ENCODE measurements at regions not wholly inside any gene's neighbourhood (a gene's known extent, or its start where the extent isn't known, plus 50 kb on each side); places are given as distances from the start of the nearest gene placed in this dataset.
"Not testable (repeated sequence)": the region's sequence is repeated elsewhere in the genome, so short reads cannot be mapped to it uniquely, and the experiment has no call there.

DNA sequence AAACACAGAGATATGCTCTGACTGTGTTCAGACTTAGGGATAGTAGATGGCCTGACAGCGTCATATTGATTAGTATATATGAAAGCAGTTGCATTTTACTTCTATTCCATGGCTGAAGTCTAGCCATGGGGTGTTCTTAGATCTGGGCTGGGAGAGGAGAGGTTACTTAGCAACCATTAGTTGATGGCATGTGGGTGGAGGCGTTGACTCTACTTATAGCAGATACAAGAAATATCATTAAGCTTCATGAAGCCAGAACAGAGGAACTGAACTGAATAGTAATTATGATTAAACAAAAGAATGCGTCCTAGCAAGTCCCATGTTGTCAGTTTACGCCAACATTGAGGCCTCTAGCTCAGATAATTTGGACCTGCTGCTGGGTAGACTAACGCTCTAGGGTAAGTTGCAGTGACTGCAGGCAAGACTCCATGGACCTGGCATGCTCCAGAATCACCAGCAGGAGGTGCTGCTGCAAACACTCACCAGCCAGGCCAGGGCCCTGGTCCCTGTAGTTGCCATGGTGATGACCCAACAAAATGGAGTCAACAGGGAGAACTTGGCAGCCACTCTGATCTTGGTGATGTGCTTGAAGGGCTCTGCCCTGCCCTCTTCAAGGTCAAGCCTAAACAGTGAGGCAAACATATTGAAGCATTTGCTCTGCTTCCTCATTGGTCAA lies 477.3 kb downstream of the PREX1 start:
- no peak for DNase-seq

DNA sequence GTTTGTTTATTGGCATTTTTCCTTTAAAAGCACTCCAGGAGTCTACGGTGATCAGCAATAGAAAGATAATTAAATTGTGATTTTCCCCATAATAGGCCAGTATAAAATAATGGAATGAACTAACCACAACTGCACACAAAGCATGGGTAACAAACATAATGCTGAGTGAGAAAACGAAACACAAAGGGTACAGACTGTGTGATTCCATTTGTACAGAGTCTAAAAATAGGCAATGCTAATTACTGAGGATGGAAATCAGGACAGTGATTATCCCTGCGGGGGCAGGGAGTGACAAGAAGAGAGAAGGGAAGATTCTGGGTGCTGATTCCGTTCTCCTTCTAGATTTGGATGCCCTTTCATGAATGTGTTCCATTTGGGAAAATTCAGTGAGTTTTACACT lies 478.1 kb downstream of the PREX1 start:
- DNase-seq = no peak

GRCh38 chr20:48348022-48348421 lies 479.8 kb downstream of the PREX1 start:
- DNase-seq = no peak

DNA sequence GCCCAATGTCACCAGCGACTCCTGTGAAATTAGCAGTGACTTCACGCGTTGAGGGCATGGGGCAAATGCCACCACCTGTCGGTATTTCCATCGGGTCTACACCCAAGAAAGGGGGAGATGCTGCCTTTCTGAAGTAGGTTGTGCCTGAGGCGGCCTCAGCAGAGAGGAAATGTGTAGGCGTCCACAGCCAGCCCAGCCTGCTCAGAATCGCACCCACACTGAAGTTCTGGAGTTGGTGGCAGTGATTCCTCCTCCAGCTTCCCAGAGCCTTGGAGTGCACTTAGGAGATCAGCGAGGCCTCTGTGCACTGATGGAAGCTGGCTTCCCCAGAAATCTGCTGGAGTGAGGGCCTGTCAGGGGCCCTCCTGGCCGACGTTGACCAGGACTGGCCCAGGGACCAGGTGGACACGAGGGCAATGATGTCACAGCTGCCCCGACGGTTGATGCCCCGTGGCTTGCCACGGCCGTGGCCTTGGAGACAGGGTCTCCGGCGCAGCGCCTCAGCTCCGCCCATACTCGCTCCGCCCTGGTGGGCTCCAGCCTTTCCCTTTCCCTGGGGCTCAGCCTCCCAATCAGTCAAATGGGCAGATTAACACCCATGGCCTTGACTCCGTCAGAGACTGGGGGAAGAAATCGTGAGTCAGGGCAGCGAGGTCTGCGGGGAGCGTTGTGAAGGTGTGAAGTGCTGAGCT lies 484.8 kb downstream of the PREX1 start:
- DNase-seq = no peak

DNA sequence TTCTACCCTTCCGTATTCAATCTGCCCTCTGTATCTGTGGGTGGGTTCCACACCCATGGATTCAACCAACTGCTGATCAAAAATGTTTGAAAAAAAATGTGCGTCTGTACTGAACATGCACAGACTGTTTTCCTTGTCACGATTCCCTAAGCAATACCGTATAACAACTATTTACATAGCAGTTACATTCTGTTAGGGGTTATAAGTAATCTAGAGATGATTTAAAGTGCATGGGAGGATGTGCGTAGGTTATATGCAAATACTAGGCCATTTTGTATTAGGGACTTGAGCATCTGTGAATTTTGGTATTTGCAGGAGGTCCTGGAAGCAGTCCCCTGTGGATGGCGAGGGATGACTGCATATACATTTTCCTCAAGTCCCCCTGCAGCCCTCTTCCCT lies 486.9 kb downstream of the PREX1 start:
- no peak for DNase-seq

- no peak for DNase-seq
Measured at GRCh38 chr20:48339986-48340882, 487.6 kb downstream of the PREX1 start.

GRCh38 chr20:48339190-48339985 lies 488.4 kb downstream of the PREX1 start:
- DNase-seq = no peak

DNA sequence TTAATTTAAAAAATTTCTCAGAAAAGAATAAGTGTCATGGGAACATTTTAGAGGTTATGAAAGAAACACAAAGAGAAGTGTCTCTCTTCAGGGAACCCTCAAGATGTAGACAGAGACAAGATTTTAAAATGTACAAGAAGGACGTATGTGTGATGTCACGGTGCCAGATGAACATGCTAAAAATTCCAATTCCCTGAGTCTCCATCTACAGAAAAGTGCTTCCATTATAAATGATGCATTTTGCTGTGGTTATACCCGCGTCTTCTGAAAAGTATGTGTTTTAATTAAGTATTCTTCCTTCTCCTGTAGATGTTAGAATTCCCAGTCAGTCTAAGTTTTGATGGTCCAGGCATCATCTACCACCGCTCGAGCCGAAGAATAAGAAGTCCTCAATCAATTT lies 489.1 kb downstream of the PREX1 start:
- DNase-seq = no peak

- DNase-seq = no peak
Measured at GRCh38 chr20:48336597-48336996, 491.2 kb downstream of the PREX1 start.

GRCh38 chr20:48335308-48336050 lies 492.3 kb downstream of the PREX1 start:
- DNase-seq = no peak

DNA sequence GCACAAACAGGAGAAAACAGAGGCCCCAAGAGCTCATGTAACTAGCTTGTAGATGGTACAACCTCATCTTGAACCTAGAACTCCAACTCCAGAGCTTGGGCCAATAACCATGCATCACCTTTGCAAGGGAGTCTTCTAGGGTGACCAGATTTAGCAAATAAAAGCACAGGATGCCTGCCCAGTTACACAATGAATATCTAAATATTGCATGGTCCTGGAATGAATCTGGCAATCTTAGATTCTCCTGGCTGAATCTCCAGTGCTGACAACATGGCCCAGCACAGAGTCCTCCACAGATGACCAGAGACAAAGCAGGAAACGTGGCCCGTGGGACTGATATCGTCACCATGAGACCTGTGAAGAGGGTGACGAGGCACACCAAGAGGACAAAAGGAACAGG lies 494.1 kb downstream of the PREX1 start:
- no peak for DNase-seq

- no peak for DNase-seq
Measured at GRCh38 chr20:48332555-48332954, 495.2 kb downstream of the PREX1 start.

DNA sequence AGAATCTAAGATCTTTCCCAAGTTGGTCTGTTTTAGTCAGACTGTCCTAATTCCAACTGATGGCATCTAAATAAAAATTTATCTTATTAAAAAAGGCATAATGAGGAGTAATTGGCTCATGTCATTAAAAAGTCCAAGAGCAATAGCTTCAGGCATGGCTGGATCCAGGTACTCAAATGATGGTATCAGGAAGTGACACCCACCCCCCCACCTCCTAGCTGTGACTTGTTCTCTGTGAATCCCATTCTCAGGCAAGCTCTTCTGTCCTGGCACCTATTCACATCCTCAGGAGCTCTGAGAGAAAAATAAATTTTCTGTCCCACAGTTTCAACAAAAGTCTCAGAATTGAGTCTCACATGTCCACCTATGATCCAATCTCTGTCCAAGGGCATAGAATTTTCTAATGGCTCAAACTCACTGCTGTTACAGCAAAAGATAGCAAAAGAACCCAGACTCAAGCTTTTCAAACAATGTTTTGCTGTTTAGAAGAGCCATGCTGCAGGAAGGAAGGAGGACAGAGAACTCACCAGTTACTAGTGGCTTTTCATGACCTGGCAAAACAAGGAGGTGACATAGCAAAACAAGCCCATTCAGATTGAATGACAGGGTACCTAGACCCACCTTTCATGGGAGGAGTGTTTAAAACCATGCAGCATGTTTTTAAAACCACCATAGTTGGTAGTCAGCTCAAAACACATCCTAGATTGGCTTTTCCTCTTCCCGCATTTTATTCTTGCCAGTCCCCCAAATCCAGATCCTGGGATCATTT lies 496.1 kb downstream of the PREX1 start:
- no peak for DNase-seq

DNA sequence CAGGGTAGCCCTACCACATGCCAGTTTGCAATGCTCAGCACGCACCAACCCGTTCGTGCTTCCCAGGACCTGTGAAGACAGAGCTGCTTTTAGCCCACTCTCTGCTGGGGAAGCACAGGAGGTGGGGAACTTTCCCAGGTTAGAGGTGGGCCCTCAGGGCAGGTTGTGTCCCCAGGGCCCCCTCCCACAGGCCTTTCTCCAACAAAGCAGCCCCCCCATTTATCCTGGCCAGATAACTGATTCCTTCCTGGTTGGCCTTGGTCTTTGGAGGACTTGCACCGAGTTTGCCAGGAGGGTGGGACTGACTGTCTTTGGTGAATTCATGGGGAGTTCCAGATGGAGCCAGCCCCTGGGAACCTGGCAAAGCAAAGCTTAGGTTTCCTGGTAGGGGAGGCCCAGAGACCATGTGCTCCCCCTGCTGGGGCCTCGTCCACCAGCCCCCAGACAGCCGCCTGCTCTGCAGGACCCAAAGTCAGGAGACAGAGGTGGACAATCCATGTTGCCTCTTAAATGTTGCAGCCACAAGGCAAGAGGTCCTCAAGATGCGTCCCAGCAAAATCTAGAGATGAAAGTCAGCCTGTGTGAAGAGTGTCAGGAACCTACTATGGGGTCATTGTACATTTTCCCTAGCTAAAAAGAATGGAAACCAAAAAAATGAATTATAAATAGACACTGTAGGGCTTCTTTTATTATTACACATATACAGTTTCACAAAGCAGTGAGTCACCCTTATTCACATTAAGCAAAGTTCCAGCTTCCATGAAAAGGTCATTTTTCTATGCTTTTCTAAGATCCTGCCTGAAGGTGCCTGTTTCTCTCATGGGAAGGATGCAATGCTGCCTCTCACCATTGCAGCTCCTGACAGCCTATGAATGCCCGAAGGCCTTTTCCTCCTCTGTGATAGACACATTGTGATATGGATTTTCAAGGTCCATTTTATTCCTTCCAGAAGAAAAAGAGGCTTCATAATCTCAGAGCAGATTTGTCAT lies 497.8 kb downstream of the PREX1 start:
- DNase-seq = no peak

DNA sequence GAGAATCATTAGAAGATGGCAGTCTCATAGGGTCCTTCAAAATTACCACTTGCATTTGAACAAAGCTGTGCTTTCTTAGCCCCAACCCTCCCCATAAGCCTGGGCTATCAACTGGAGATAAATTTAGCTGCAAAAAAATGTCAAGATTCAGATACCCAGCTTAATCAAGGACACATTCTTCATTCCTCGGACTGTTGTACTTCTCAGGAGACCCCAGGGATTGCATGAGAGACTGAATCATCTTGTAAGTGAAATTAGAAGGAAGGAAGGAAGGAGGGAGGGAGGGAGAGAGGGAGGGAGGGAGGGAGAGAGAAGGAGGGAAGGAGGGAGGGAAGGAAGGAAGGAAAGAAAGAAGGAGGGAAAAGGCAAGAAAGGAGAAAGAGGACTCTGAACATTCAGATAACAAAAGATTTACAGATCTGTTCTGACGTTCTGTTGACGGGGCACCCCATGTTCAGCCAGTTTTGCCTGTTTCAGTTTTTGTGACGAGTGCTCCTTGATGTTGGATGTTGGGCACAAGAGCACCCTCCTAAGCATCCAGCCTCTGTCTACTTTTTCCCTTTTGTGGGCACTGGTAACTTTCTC lies 498.7 kb downstream of the PREX1 start:
- DNase-seq = no peak

GRCh38 chr20:48327848-48328247 lies 500.0 kb downstream of the PREX1 start:
- DNase-seq = not testable (repeated sequence)

- no peak for DNase-seq
Measured at GRCh38 chr20:48326868-48327267, 500.9 kb downstream of the PREX1 start.

DNA sequence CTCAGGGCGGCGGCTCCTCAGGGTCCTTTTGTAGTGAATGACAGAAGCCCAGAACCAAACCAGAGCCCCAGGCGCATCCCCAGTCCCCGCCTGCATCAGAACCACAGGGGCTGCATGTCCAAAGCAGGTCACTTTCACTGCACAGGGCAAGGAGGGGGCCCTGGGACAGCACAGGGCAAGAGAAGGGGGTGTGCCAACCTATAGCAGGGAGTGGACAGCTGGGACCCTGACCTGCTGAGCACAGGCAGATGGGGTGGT lies 501.4 kb downstream of the PREX1 start:
- DNase-seq = no peak

DNA sequence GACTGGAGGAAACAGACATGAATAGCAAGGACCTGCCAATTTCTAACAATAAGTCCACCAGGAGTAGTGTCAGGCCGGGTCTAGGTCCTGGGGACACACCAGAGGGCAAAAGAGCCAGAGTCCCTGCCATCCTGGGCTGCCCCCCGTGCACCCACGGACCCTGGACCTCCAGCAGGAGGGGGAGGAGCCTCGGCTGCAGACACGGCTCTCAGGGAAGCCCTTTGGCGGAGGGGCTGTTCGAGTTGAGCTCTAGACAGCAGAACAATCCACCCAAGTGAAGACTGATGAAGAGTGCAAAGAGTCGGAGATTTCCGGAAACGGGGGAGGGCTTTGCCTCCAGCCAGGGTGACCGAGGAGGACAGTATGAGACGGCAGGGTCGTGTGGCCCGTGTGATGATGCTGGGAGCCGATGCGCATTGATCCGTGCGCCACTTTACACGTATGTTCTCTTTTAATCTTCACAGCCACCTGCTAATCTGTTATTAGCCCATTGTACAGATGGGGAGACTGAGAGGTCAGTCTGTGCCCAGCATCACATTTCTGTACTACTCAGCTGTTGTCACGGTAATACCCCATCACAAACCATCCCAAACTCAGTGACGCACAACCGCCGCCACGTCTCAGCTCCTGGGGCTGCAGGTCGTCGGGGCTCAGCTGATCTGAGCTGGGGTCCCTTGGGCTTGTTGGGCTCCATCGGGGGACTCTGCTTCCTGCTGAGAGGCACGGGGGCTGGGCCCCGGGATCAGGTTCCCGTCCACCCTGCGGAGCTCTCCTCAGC lies 502.0 kb downstream of the PREX1 start:
- DNase-seq = no peak
